HTR-8/SVneo (cell line): ENCODE measurements at regions not wholly inside any gene's neighbourhood (a gene's known extent, or its start where the extent isn't known, plus 50 kb on each side); places are given as distances from the start of the nearest gene placed in this dataset.
"Not testable (repeated sequence)": the region's sequence is repeated elsewhere in the genome, so short reads cannot be mapped to it uniquely, and the experiment has no call there.

Experiments used
- DNase-seq: peaks from one replicate; pipeline ENCODE4 v3.0.0; 2011; ENCODE audit warnings: low spot score, mixed read lengths; ENCODE audit not compliant: insufficient read length
- FAIRE-seq: peaks from 2 replicates; lab custom pipeline; 2011; peaks lifted over from hg19 to GRCh38; lab: Jason Lieb, UNC

GRCh38 chr6:51049288-51049982 lies 230.8 kb downstream of the TFAP2B start:
- DNase-seq = no peak
- no peak for FAIRE-seq

- DNase-seq (no peak), FAIRE-seq (no peak)
Observed at GRCh38 chr6:51049983-51050877, 231.6 kb downstream of the TFAP2B start.

GRCh38 chr6:51052716-51053115 lies 234.0 kb downstream of the TFAP2B start:
- DNase-seq, FAIRE-seq: not testable (repeated sequence)

- not testable (repeated sequence) for DNase-seq, FAIRE-seq
Observed at GRCh38 chr6:51055316-51055715, 236.6 kb downstream of the TFAP2B start.

- DNase-seq (no peak), FAIRE-seq (no peak)
Observed at GRCh38 chr6:51057296-51057695, 238.6 kb downstream of the TFAP2B start.

- FAIRE-seq (no peak), DNase-seq (no peak)
Observed at GRCh38 chr6:51060262-51060762, 241.6 kb downstream of the TFAP2B start.

GRCh38 chr6:51062166-51062722 lies 243.6 kb downstream of the TFAP2B start:
- DNase-seq (no peak), FAIRE-seq (no peak)

GRCh38 chr6:51077821-51078518 lies 259.3 kb downstream of the TFAP2B start:
- no peak for DNase-seq
- FAIRE-seq = no peak

GRCh38 chr6:51090343-51090742 lies 271.7 kb downstream of the TFAP2B start:
- DNase-seq (no peak), FAIRE-seq (no peak)

GRCh38 chr6:51093871-51094270 lies 275.2 kb downstream of the TFAP2B start:
- DNase-seq = no peak
- FAIRE-seq = no peak

- DNase-seq = no peak
- no peak for FAIRE-seq
Observed at GRCh38 chr6:51094271-51094670, 275.6 kb downstream of the TFAP2B start.

- FAIRE-seq (no peak), DNase-seq (no peak)
Observed at GRCh38 chr6:51098246-51098645, 279.6 kb downstream of the TFAP2B start.

GRCh38 chr6:51098791-51099190 lies 280.1 kb downstream of the TFAP2B start:
- DNase-seq = no peak
- FAIRE-seq = no peak

- DNase-seq (no peak), FAIRE-seq (no peak)
Observed at GRCh38 chr6:51099201-51099600, 280.5 kb downstream of the TFAP2B start.

GRCh38 chr6:51105357-51105756 lies 286.7 kb downstream of the TFAP2B start:
- DNase-seq (no peak), FAIRE-seq (no peak)

GRCh38 chr6:51107769-51108203 lies 289.1 kb downstream of the TFAP2B start:
- DNase-seq (no peak), FAIRE-seq (no peak)

GRCh38 chr6:51108563-51109234 lies 290.0 kb downstream of the TFAP2B start:
- FAIRE-seq (no peak), DNase-seq (no peak)

GRCh38 chr6:51112731-51113130 lies 294.1 kb downstream of the TFAP2B start:
- FAIRE-seq (no peak), DNase-seq (no peak)

- FAIRE-seq = no peak
- DNase-seq = no peak
Observed at GRCh38 chr6:51116723-51117122, 298.1 kb downstream of the TFAP2B start.

- FAIRE-seq (no peak), DNase-seq (no peak)
Observed at GRCh38 chr6:51118792-51119191, 300.1 kb downstream of the TFAP2B start.
